ENCODE measurements at regions not wholly inside any gene's neighbourhood (a gene's known extent, or its start where the extent isn't known, plus 50 kb on each side); places are given as distances from the start of the nearest gene placed in this dataset.

- no peak for TF ChIP-seq CTCF (IDR thresholded peaks at IDR 0.05; ENCODE audit: low read depth, low read length, missing control alignments)
- H3K4me3 ChIP-seq (ENCODE audit: low read depth, low read length): no peak overlapping the region
- no peak for DNase-seq (ENCODE audit: low read depth)
- in situ Hi-C loops (cut with HindIII; ENCODE audit: low sequenced_read_pairs): no loop called here
Measured at GRCh38 chr5:61788548-61788947, 456.5 kb downstream of the ZSWIM6 start.

- in situ Hi-C loops (cut with HindIII; ENCODE audit: low sequenced_read_pairs): no loop called here
- TF ChIP-seq CTCF (IDR thresholded peaks at IDR 0.05; ENCODE audit: low read depth, low read length, missing control alignments): no peak
- DNase-seq (ENCODE audit: low read depth): no peak
- H3K4me3 ChIP-seq (ENCODE audit: low read depth, low read length): no peak overlapping the region
Measured at GRCh38 chr5:61790007-61790406, 457.9 kb downstream of the ZSWIM6 start.

- no peak for DNase-seq (ENCODE audit: low read depth)
- TF ChIP-seq CTCF (IDR thresholded peaks at IDR 0.05; ENCODE audit: low read depth, low read length, missing control alignments): no peak
- in situ Hi-C loops (cut with HindIII; ENCODE audit: low sequenced_read_pairs): no loop called here
Measured at GRCh38 chr5:61790678-61791077, 458.6 kb downstream of the ZSWIM6 start.

GRCh38 chr5:61796773-61797172 is 464.7 kb downstream of the ZSWIM6 start:
- H3K4me3 ChIP-seq (ENCODE audit: low read depth, low read length): no peak overlapping the region
- in situ Hi-C loops (cut with HindIII; ENCODE audit: low sequenced_read_pairs): no loop called here
- no peak for DNase-seq (ENCODE audit: low read depth)
- no peak for TF ChIP-seq CTCF (IDR thresholded peaks at IDR 0.05; ENCODE audit: low read depth, low read length, missing control alignments)

More at GRCh38 chr5:61790678-61791077, 458.6 kb downstream of the ZSWIM6 start:
- no peak overlapping the region for H3K4me3 ChIP-seq (ENCODE audit: low read depth, low read length)

- TF ChIP-seq CTCF (IDR thresholded peaks at IDR 0.05; ENCODE audit: low read depth, low read length, missing control alignments): no peak
- no peak overlapping the region for H3K4me3 ChIP-seq (ENCODE audit: low read depth, low read length)
- in situ Hi-C loops (cut with HindIII; ENCODE audit: low sequenced_read_pairs): no loop called here
- no peak for DNase-seq (ENCODE audit: low read depth)
Measured at GRCh38 chr5:61800450-61800849, 468.4 kb downstream of the ZSWIM6 start.

- H3K4me3 ChIP-seq (ENCODE audit: low read depth, low read length): no peak overlapping the region
- no peak for TF ChIP-seq CTCF (IDR thresholded peaks at IDR 0.05; ENCODE audit: low read depth, low read length, missing control alignments)
- no peak for DNase-seq (ENCODE audit: low read depth)
- in situ Hi-C loops (cut with HindIII; ENCODE audit: low sequenced_read_pairs): no loop called here
Measured at GRCh38 chr5:61801174-61801573, 469.1 kb downstream of the ZSWIM6 start.

GRCh38 chr5:61802456-61802855 is 470.4 kb downstream of the ZSWIM6 start:
- in situ Hi-C loops (cut with HindIII; ENCODE audit: low sequenced_read_pairs): no loop called here
- TF ChIP-seq CTCF (IDR thresholded peaks at IDR 0.05; ENCODE audit: low read depth, low read length, missing control alignments): no peak
- DNase-seq (ENCODE audit: low read depth): no peak

More at GRCh38 chr5:61802456-61802855, 470.4 kb downstream of the ZSWIM6 start:
- no peak overlapping the region for H3K4me3 ChIP-seq (ENCODE audit: low read depth, low read length)
